ENCODE measurements at regions not wholly inside any gene's neighbourhood (a gene's known extent, or its start where the extent isn't known, plus 50 kb on each side); places are given as distances from the start of the nearest gene placed in this dataset.

DNA sequence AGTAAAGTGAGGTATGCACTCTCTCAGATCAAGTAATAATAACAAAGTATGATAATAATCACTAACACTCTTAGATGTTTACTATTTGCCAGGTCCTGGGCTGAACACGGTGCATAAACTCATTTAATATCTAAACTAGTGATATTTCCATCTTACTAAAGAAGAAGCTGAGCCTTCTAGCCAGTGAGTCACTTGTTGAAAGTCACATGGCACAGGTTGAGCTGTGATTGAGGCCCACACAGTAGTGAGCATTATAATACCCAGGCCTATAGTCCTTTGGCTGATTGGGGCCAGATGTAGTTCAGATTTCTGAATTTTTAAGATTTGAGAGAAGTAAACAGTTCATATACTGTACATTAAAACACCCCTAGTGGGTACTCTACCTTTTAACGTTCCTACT is 93.2 kb upstream of the CCDC80 start:
- no peaks in the 10 kb centered on the region for H3K27me3 Mint-ChIP-seq (ENCODE audit: insufficient read depth, unreplicated experiment)
- intact Hi-C loops (cut with micrococcal nuclease) = loop anchor here (2.0 kb wide), 2 partner anchors 91 to 245 kb away; no protein-coding TSS in a partner anchor
- H3K36me3 Mint-ChIP-seq (ENCODE audit: insufficient read depth, unreplicated experiment) = no peaks in the 10 kb centered on the region
- POLR2A ChIA-PET = interaction anchor here (1.0 to 1.5 kb wide), 3 partner anchors 80 to 245 kb away, joined by 3 to 11 read pairs (median 7); no protein-coding TSS in a partner anchor
- H3K27ac Mint-ChIP-seq (ENCODE audit: low read depth, unreplicated experiment) = no peak overlapping the region
- H3K9me3 Mint-ChIP-seq (ENCODE audit: unreplicated experiment) = no peaks in the 10 kb centered on the region
- CTCF ChIA-PET = interaction anchor here (0.6 to 5.6 kb wide), 38 partner anchors 9 to 254 kb away, joined by 3 to 126 read pairs (median 7); no protein-coding TSS in a partner anchor
- no peak overlapping the region for H3K4me3 Mint-ChIP-seq (ENCODE audit: unreplicated experiment)
- DNase-seq (ENCODE audit: unreplicated experiment) = no peak
- peaks cover 14% of the 10 kb centered on the region for H3K4me1 Mint-ChIP-seq (ENCODE audit: insufficient read depth, unreplicated experiment)
- TF ChIP-seq, protein P1, sequence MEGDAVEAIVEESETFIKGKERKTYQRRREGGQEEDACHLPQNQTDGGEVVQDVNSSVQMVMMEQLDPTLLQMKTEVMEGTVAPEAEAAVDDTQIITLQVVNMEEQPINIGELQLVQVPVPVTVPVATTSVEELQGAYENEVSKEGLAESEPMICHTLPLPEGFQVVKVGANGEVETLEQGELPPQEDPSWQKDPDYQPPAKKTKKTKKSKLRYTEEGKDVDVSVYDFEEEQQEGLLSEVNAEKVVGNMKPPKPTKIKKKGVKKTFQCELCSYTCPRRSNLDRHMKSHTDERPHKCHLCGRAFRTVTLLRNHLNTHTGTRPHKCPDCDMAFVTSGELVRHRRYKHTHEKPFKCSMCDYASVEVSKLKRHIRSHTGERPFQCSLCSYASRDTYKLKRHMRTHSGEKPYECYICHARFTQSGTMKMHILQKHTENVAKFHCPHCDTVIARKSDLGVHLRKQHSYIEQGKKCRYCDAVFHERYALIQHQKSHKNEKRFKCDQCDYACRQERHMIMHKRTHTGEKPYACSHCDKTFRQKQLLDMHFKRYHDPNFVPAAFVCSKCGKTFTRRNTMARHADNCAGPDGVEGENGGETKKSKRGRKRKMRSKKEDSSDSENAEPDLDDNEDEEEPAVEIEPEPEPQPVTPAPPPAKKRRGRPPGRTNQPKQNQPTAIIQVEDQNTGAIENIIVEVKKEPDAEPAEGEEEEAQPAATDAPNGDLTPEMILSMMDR (IDR thresholded peaks at IDR 0.05; ENCODE audit: unreplicated experiment) = no peak
- no TSS peak for BruUV-seq (replicated peaks)

DNA sequence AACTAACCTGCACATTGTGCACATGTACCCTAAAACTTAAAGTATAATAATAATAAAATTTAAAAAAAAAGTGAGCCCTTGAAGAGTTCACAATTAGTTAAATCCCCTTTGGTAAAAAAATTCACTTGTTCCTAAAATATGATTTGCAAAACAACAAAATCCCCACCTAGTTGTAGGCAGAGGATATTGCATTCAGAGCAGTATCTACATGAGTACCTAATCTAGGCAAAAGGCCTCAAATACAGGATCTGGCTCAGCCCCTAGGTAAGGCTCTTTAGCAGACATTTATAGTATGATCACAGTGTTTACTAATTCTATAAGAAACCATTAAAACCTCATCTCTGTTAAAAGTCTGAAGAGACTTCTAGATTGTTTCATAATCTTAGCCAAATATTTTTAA is 89.3 kb upstream of the CCDC80 start:
- DNase-seq (ENCODE audit: unreplicated experiment) = no peak
- no peak overlapping the region for H3K27ac Mint-ChIP-seq (ENCODE audit: low read depth, unreplicated experiment)
- ChIA-PET POLR2A (no interaction called here), CTCF (no interaction called here)
- no peaks in the 10 kb centered on the region for H3K9me3 Mint-ChIP-seq (ENCODE audit: unreplicated experiment)
- peaks cover 14% of the 10 kb centered on the region for H3K4me1 Mint-ChIP-seq (ENCODE audit: insufficient read depth, unreplicated experiment)
- no peaks in the 10 kb centered on the region for H3K27me3 Mint-ChIP-seq (ENCODE audit: insufficient read depth, unreplicated experiment)
- no peaks in the 10 kb centered on the region for H3K36me3 Mint-ChIP-seq (ENCODE audit: insufficient read depth, unreplicated experiment)
- intact Hi-C loops (cut with micrococcal nuclease) = no loop called here
- BruUV-seq (replicated peaks) = no TSS peak
- TF ChIP-seq, protein P1 (IDR thresholded peaks at IDR 0.05; ENCODE audit: unreplicated experiment) = no peak
- no peak overlapping the region for H3K4me3 Mint-ChIP-seq (ENCODE audit: unreplicated experiment)

DNA sequence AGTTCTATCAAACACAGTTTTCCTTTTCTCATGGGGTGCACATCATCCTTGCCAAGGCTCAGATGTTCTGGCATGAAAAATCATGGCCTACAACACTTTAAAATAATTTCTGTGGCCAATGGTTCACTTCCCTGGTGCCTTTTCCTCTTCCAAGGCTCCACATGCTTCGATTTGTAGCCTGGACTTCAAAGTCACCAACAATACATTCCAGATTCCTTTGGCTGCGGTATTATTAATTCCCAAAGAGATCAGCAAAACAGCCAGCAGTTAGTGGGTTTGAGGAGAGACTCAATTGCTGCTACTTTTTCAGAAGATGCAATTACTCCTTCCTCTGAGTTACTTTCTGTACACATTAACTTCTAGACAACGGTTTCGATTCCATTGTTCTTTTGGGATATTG is 80.3 kb upstream of the CCDC80 start:
- no TSS peak for BruUV-seq (replicated peaks)
- ChIA-PET POLR2A (no interaction called here), CTCF (interaction anchor here (1.1 to 1.2 kb wide), 2 partner anchors 94 to 100 kb away, joined by 3 to 4 read pairs; no protein-coding TSS in a partner anchor)
- H3K4me3 Mint-ChIP-seq (ENCODE audit: unreplicated experiment) = no peak overlapping the region
- intact Hi-C loops (cut with micrococcal nuclease) = no loop called here
- no peaks in the 10 kb centered on the region for H3K9me3 Mint-ChIP-seq (ENCODE audit: unreplicated experiment)
- DNase-seq (ENCODE audit: unreplicated experiment) = no peak
- no peak overlapping the region for H3K27ac Mint-ChIP-seq (ENCODE audit: low read depth, unreplicated experiment)
- H3K27me3 Mint-ChIP-seq (ENCODE audit: insufficient read depth, unreplicated experiment) = no peaks in the 10 kb centered on the region
- no peaks in the 10 kb centered on the region for H3K4me1 Mint-ChIP-seq (ENCODE audit: insufficient read depth, unreplicated experiment)
- TF ChIP-seq, protein P1 (IDR thresholded peaks at IDR 0.05; ENCODE audit: unreplicated experiment) = no peak
- no peaks in the 10 kb centered on the region for H3K36me3 Mint-ChIP-seq (ENCODE audit: insufficient read depth, unreplicated experiment)

DNA sequence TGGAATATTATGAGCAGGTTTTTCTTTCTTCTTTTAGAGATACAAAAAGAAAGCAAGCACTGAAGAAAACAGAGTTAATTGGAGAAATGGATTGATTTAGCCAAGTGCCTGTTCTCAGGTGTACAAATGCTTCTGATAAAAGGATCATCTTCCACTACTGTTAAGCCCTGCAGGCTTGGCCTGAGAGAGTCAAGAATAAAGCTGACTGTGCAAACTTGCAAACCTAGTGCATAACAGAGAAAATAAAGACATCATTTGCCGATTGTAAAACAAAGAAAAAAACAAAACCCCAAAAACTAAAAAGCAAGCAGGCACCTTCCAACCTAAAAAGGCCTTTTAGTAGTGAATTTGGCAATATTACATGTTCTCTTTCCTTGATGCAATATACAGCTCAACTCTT is 78.0 kb upstream of the CCDC80 start:
- POLR2A ChIA-PET = interaction anchor here (0.8 to 1.4 kb wide), 3 partner anchors 42 to 77 kb away, joined by 3 to 6 read pairs (median 4); no protein-coding TSS in a partner anchor
- Mint-ChIP-seq H3K27me3 (ENCODE audit: insufficient read depth, unreplicated experiment) (no peaks in the 10 kb centered on the region), H3K4me1 (ENCODE audit: insufficient read depth, unreplicated experiment) (no peaks in the 10 kb centered on the region)

More for the DNA sequence above, 78.0 kb upstream of the CCDC80 start:
- no peak overlapping the region for H3K4me3 Mint-ChIP-seq (ENCODE audit: unreplicated experiment)
- CTCF ChIA-PET = interaction anchor here (0.5 kb wide), 1 partner anchor 15 kb away, joined by 3 read pairs; no protein-coding TSS in a partner anchor
- H3K36me3 Mint-ChIP-seq (ENCODE audit: insufficient read depth, unreplicated experiment) = no peaks in the 10 kb centered on the region
- no peaks in the 10 kb centered on the region for H3K9me3 Mint-ChIP-seq (ENCODE audit: unreplicated experiment)
- no peak overlapping the region for H3K27ac Mint-ChIP-seq (ENCODE audit: low read depth, unreplicated experiment)
- DNase-seq (ENCODE audit: unreplicated experiment) = no peak
- no TSS peak for BruUV-seq (replicated peaks)
- intact Hi-C loops (cut with micrococcal nuclease) = no loop called here
- TF ChIP-seq, protein P1 (IDR thresholded peaks at IDR 0.05; ENCODE audit: unreplicated experiment) = no peak

All from MCF 10A (cell line).